GM23248 (cell line): ENCODE measurements at regions not wholly inside any gene's neighbourhood (a gene's known extent, or its start where the extent isn't known, plus 50 kb on each side); places are given as distances from the start of the nearest gene placed in this dataset.

Experiments
- EZH2 ChIP-seq: fragments of 200-600 bp; sonication (generic); IDR thresholded peaks from 2 replicates; pipeline ENCODE4 v1.6.1; 2018; ENCODE audit warnings: antibody characterized with exemption, mild to moderate bottlenecking; ENCODE audit not compliant: insufficient read depth, poor library complexity, severe bottlenecking
- EZH2phosphoT487 ChIP-seq: fragments of 200-600 bp; sonication (generic); IDR thresholded peaks from 2 replicates; pipeline ENCODE4 v1.6.1; 2018; ENCODE audit warnings: antibody characterized with exemption, moderate library complexity, mild to moderate bottlenecking, low read depth; ENCODE audit not compliant: insufficient read depth

- no peak for TF ChIP-seq EZH2phosphoT487
- TF ChIP-seq EZH2: no peak
These were observed 83.8 kb upstream of the REG3G start for GRCh38 chr2:78941751-78942150.
